ENCODE measurements at regions not wholly inside any gene's neighbourhood (a gene's known extent, or its start where the extent isn't known, plus 50 kb on each side); places are given as distances from the start of the nearest gene placed in this dataset.
"Not testable (repeated sequence)": the region's sequence is repeated elsewhere in the genome, so short reads cannot be mapped to it uniquely, and the experiment has no call there.

- no peak for DNase-seq
Measured at GRCh38 chr11:69572861-69573260, 68.1 kb upstream of the CCND1 start.

- DNase-seq, result no peak
Measured at GRCh38 chr11:69573761-69574607, 67.0 kb upstream of the CCND1 start.

GRCh38 chr11:69574608-69575255 lies 66.2 kb upstream of the CCND1 start:
- DNase-seq, result no peak

GRCh38 chr11:69575296-69576068 lies 65.5 kb upstream of the CCND1 start:
- DNase-seq, result no peak

- no peak for DNase-seq
Measured at GRCh38 chr11:69576069-69576782, 64.7 kb upstream of the CCND1 start.

GRCh38 chr11:69578167-69578566 lies 62.8 kb upstream of the CCND1 start:
- DNase-seq, result no peak

- DNase-seq, result no peak
Measured at GRCh38 chr11:69580529-69580928, 60.4 kb upstream of the CCND1 start.

- DNase-seq, result no peak
Measured at GRCh38 chr11:69582756-69583467, 58.0 kb upstream of the CCND1 start.

- DNase-seq, result no peak
Measured at GRCh38 chr11:69584160-69584559, 56.8 kb upstream of the CCND1 start.

GRCh38 chr11:69585385-69585784 lies 55.6 kb upstream of the CCND1 start:
- DNase-seq, result no peak

GRCh38 chr11:69587454-69588090 lies 53.4 kb upstream of the CCND1 start:
- DNase-seq, result no peak

GRCh38 chr11:69588270-69588669 lies 52.7 kb upstream of the CCND1 start:
- no peak for DNase-seq

GRCh38 chr11:69590088-69590487 lies 50.9 kb upstream of the CCND1 start:
- not testable (repeated sequence) for DNase-seq

All from CD4-positive, alpha-beta T cell treated with Interferon gamma for 1 hour (primary cell).